ENCODE measurements at regions not wholly inside any gene's neighbourhood (a gene's known extent, or its start where the extent isn't known, plus 50 kb on each side); places are given as distances from the start of the nearest gene placed in this dataset.
"Not testable (repeated sequence)": the region's sequence is repeated elsewhere in the genome, so short reads cannot be mapped to it uniquely, and the experiment has no call there.

DNA sequence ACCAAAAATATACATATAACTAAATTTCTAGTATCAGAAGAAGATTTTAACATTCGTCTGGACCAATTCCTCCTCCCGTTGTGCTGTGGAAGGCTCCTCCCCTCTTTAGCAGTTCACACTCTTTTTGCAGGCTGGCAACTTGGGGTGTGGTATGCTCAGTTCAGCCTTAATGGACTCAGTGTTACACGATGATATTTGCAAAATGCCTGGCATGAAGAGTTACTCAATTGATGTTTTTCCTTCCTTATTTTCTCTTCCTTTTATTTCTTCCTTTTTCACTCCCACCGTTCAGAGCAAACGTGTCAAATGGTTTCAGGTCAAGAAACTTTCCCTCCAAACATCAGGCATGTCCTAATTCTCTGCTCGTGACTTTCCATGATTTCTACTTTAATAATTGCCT, 248.3 kb downstream of the PHF14 start:
- DNase-seq (ENCODE audit: low spot score), result no peak

DNA sequence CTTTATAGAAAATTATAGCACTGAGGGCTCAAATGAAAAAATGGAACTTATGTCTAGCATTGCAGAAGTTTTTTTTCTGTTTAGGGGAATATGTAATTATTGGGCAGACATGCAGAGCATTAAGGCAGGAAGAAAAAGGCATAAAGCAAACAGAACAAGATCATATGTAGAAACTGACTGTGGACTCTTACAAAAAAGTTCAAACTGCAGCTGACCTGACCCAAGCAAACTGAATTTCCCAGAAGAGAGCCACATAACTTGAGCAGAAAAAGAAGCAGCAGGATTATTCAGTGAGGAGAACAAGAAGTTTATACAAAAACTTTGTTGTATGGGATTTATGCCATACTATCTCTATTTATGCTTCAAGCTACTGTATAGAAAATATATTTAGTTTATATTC, 250.9 kb downstream of the PHF14 start:
- DNase-seq (ENCODE audit: low spot score), result no peak

DNA sequence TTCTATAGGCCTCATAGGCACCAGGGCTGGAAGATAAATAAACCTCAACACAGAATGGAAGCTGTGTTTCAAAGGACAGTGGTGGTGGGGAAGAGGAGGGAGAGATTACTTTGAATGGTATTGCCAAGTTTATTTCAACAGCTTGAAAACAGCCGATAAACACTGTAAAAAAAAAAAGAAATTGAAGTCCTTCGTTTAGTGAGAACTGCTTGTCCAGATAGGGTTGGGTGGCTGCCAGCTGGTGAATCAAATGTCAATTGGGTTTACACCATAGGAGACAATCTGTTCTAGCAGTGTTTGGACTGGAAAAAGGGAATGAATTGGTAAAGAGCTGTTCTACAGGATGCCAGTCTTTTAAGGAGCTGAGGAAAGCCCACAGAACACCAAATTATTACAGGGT, 254.8 kb downstream of the PHF14 start:
- peak; percentile 42 for DNase-seq (ENCODE audit: low spot score)

DNA sequence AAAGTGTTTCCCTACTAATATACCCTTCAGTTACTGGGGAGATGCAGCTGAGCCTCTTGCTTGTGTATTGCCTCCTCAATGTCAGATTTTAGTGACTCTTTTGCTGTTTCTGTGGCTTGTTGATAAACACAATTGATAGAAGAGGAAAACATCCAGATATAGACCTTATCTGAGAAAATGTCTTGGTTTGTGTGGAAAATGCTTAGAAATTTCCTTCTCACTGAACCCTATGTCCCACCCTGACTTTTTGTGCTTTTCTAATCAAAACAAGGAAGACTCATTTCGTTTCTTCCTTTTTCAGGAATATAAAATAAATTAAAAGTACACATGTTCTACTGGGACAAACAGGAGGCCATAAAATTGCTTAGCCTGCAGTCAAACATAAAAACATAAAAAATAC, 257.5 kb downstream of the PHF14 start:
- no peak for DNase-seq (ENCODE audit: low spot score)

DNA sequence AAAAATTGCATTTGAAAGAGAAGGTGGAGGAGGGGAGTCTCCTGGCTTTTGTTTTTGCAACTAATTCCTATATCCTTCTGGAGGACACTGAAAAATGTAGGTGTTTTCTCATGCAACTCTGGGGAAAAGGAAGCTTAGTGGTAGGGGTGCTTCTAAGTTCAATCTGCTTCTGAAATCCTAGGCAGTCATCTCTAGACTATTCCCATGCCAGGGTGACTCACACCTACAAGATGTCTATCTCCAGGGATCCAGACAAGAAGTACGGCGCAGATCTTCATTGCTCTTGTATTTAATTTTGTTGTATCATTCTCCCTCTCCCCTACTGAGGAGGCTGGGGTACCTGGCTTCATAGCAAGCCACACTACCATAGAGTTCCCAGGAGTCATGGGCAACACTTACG, 258.8 kb downstream of the PHF14 start:
- DNase-seq (ENCODE audit: low spot score), result no peak

DNA sequence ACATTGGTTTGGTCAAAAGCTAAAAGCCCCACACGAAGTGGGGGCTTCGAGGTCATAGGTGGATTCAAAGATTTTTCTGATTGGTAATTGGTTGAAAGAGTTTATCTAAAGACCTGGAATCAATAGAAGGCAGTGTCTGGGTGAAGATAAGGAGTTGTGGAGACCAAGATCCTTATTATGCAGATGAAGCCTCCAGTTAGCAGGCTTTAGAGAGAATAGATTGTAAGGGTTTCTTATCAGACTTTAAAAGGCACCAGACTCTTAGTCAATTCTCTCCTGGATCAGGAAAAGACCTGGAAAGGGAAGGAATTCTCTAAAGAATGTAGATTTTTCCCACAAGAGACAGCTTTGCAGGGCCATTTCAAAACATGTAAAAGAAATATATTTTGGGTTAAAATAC, 260.2 kb downstream of the PHF14 start:
- DNase-seq (ENCODE audit: low spot score), result no peak

DNA sequence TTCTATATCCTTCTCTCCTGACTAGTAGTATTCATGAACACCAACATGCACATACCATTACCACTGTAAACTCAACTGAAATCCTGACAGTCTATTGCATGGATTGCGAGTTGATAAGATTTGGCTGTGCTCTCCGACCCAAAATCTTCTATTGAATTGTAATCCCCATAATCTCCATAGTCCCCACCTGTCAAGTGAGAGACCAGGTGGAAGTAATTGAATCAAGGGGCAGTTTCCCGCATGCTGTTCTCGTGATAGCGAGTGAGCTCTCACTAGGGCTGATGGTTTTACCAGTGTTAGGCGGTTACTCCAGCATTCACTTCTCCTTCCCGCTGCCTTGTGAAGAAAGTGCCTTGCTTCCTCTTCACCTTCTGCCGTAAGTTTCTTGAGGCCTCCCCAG, 261.8 kb downstream of the PHF14 start:
- no peak for DNase-seq (ENCODE audit: low spot score)

DNA sequence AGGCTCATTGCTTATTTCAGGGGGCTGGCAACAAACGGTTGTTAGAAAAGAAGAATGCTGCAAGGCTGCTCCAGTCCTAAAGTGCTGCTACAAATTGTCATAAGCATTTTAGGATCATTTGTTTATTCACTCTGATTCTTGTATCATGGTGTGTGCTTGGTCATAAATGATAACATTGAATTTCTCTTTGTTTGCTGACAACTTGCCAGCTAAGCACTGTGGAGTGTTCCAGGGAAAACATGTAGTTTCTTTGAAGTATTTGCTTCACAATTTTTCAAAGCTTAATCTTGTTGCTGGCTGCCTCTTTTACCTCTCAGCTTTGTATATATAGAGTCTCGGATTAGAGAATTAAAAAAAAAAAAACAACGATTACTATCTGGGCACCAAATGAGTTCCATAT, 263.0 kb downstream of the PHF14 start:
- DNase-seq (ENCODE audit: low spot score), result no peak

DNA sequence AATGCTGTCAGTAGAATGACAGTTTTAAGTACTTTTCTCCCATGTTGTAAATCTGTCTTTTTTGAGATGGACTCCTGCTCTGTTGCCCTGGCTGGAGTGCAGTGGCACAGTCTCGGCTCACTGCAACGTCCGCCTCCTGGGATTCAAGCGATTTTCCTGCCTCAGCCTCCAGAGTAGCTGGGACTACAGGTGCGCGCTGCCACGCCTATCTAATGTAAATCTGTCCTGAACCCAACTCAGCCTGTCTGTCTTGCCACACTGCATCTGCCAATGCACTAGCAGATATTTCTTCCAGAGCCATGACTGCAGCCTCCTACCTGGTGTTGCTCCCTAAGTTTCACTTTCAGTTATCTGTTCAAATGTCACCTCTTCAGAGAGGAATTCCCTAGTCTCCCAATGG, 264.1 kb downstream of the PHF14 start:
- DNase-seq (ENCODE audit: low spot score), result no peak

DNA sequence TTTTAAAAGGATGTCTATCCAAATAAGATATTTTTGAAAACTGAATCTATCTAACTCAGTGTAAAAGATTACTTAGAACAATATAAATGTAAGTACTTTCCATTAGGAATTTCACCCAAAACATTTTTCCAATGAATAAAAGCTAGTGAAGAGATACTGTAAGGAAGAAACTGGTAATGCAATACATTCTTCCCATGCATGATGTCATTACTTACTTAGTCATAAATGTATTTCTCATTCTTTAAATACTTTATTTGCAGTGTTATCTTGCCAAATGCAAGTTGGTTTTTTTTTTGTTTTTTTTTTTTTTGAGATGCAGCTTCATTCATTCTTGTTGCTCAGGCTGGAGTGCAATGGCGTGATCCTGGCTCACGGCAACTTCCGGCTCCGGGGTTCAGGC, 265.6 kb downstream of the PHF14 start:
- DNase-seq (ENCODE audit: low spot score), result no peak

DNA sequence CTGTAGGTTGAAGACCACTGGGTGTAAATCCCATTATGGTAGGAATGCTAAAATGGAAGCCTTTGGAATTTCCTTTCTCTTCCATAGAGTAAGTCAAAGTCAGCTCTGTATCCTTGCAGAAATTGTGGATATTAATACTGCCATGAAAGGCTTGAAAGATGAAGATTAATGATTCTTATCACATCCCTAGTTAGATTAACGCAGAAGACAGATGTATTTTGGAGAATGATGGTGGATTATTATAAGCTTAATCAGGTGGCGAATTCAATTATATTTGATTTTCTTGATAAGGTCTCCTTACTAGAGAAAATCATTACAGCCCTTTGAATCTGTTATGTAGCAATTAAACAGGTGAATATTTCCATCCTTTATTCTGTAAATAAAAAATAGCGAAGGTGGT, 270.1 kb downstream of the PHF14 start:
- DNase-seq (ENCODE audit: low spot score), result no peak

DNA sequence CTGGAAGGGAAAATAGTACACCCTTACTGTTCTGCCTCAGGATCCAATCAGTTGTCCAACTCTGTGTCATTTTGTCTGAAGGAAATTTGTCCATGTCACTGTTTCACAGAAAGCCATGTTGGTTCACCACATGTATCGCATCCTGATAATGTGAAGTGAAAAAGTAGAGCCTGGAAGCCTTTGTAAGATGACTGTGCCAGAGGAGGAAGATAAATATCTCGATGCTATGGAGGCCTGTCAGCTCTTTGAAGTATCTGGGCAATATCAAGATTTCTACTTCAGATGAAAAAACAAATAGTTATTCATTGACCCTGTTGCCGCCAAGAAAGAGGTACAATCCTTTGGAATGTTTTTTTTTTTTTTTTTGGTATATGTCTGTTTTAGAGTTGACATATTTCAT, 270.5 kb downstream of the PHF14 start:
- no peak for DNase-seq (ENCODE audit: low spot score)

DNA sequence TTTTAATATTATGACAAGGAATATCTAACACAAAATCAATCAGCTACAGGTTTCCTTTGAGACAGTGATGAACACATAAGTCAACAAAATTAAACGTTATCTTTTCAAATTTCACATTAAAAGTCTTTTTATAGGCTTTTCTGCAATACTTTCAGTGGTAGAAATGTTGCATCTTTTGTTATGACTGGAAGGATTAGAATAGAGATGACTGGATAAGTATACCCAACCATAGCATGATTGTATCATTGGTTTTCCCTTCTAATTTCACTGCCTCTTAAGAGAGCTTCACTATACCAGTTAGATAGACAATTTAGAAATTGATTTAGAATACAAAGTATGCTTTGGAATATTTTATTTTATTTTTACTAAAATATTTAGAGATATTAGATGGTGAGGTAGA, 273.9 kb downstream of the PHF14 start:
- DNase-seq (ENCODE audit: low spot score), result no peak

DNA sequence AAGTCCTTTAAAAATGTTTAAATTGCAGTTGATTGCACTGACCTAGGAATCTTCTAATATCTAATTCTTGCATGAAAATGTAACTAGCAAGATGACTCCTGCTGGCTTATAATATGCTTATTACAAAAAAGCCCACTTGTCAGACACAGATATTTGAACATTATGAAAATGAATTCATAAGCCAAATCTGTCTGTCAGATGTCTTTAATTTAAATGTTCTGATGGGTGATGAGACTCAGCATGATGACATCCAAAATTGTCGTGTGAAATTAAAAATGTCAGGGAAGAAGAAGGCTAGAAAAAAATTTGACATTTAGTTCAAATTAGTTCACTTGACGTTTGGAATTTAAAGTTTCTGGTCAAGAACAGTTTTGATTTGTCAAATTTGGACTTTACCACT, 277.8 kb downstream of the PHF14 start:
- DNase-seq (ENCODE audit: low spot score), result no peak

DNA sequence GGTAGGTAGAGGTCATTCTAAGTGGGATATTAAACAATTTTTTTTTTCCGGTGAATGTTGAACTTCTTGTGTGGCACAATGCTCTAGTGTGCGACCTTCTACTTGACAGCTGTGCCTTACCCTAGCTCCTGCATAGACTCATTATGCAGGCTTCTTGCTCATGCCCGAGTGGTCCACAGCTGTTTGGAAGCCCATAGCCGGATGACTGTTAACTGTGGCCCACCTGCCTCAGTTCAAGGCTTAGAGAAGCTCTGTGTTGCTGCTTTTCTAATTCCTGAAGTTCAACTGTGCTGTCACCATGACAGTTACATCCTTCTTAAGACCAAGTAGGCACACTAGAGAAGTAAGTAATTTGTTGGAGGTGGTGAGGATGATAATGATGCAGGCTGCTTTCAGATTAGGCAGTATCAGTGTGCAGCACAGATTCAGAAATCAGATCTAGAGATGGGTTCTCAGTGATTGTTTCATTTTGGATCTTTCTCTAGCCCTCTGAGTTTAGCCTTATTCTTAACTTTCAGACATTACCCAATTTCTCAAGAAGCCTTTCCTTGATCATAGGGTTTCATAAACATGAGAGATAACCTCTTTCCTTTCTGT, 278.4 kb downstream of the PHF14 start:
- DNase-seq (ENCODE audit: low spot score), result no peak

DNA sequence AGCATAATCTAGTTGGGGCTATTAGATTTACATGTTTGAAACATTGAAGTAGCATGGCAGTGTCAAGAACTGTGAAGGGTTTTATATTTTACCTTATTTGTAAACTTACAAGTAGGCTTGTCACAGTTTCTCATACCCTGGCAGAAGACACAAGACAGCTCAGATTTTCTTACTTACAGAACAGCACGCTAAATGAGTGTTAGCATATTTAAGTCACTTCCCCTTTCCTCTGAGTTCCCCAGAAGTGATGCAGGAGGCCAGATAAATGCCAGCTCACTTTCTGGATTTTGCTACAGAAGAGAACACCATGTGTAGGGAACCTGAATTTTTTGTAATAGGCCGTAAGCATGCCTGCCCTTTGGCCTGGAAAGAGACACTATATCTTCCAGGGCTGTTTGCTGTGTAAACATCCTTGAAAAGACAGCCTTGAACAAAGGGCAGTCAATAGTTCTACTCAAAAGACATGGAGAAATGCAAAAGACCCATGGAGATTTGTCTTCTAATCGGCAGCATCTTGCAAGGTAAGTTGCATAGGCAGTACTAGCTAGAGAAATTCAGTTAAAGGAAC, 279.1 kb downstream of the PHF14 start:
- DNase-seq (ENCODE audit: low spot score), result no peak

DNA sequence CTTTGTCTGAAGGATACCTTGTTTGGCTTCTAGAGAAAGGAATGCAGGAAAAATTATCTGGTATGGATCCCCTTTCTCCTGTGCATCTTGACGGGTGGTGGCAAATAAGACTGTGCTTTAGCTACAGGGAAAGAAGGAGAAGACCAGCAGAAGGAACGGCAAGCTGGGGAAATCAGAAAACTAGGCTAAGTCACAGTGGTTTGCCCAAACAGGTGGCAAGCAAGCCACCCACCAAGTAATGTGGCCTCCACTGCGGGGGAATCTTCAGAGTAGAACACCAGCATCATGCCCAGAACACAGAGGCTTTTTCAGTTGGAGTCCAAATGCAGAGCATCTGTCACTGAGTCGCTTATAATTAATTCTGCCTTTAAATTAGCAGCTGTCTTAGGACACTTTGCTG, 282.8 kb downstream of the PHF14 start:
- no peak for DNase-seq (ENCODE audit: low spot score)

DNA sequence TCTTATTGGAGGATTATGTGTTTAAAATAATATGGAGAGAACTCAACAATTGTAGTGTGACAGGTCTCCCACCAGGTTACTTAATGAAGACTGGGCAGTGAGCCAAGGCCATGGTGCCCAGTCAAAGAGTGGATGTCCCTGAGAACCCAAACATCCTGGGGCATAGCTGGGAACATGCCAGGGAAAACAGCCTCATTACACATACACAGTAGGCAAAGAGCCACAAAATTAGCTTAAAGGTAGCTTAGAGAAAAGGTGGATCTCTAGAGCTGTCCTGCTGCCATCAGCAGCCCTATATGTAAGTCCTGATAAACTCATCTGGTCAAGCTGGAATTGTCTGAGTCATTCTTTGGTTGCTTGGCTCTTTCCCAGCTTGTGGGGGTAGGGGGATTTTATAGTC, 287.8 kb downstream of the PHF14 start:
- DNase-seq (ENCODE audit: low spot score), result peak; percentile 90

DNA sequence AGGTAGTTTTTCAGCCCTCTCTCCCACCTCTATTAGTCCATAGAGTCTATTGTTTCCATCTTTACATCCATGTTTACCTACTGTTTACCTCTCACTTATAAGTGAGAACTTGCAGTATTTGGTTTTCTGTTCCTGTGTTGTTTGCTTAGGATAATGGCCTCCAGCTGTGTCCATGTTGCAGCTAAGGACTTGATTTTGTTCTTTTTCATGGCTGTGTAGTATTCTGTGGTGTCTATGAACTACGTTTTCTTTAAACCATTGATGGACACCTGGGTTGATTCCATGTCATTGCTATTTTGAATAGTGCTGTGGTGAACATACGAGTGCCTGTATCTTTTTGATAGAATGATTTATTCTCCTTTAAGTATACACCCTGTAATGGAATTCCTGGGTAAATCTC, 292.4 kb downstream of the PHF14 start:
- no peak for DNase-seq (ENCODE audit: low spot score)

DNA sequence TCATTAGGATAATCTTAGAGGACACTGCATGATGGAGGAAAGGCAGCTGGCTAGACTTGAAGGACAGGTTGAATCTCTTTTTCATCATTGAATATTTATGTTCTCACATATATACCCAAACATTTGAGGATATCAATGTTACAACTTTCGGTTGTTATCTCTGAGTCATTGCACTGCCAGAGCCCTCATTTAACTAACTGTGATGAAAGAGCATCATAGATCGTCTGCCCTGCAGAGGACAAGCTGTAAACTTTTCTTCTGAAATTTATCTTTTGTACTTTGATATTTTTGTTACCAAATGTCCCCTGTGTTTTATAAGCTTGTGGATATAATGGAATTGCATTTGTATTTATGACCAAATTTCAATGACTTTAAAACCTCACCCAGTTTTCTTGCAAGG, 298.7 kb downstream of the PHF14 start:
- no peak for DNase-seq (ENCODE audit: low spot score)

DNA sequence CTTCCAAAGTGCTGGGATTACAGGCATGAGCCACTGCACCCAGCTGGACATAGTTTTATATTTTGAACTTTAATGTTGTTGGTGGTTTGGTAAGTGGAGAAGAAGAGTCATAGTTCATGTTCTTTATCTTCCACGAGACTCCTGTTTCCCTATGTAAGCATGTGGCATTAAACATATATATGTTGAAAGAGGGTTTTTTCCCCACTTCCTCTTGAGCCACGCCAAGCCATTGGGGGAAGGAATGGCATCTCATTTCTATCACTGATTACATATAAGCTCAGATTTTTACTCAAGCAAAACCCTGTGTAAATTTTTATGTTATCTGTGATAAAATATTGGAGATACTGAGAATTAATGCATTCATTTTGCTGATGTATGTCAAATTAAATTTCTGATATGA, 300.4 kb downstream of the PHF14 start:
- no peak for DNase-seq (ENCODE audit: low spot score)

DNA sequence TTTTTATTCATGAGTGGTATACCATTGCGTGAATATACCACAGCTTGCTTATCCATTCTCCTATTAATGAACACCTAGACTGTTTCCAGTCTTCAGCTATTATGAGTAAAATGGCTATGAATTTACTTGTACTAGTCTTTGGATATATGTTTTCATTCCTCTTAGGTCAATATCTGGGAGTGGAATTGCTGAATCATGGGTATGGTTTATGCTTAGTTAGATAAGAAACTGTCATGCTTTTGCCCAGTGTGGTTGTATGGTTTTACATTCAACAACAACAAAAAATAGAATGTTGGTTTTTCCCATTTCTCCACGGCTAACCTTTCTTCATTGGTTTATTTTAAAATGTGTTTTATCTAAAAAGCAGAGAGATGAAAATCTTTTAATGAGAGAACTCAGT, 308.3 kb downstream of the PHF14 start:
- peak; percentile 62 for DNase-seq (ENCODE audit: low spot score)

DNA sequence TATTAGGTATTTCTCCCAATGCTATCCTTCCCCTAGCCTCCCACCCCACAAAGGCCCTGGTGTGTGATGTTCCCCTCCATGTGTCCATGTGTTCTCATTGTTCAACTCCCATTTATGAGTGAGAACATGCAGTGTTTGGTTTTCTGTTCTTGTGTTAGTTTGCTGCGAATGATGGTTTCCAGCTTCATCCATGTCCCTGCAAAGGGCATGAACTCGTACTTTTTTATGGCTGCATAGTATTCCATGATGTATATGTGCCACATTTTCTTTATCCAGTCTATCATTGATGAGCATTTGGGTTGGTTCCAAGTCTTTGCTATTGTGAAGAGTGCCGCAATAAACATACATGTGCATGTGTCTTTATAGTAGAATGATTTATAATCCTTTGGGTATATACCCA, 309.9 kb downstream of the PHF14 start:
- not testable (repeated sequence) for DNase-seq (ENCODE audit: low spot score)

DNA sequence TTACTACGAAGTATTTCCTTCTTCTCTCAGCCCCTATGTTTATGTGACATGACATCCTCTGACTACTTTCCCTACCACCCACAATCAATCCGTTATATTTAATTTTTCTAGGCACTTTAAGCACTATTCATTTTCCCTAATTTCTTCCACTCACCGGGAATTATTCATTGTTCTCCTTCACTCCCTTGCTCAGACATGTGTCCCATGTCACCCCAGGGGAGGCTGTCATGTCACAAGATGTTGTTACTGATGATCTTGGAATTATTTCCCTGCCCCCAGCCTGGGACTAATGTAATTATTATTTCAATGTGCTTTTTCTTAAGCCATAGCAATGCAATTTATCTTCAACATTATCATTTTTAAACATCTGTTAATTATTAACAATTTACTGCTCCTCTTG, 317.2 kb downstream of the PHF14 start:
- no peak for DNase-seq (ENCODE audit: low spot score)

Measured in H4 (cell line).